Mucosa of rectum (tissue), 2 donors: ENCODE measurements at regions not wholly inside any gene's neighbourhood (a gene's known extent, or its start where the extent isn't known, plus 50 kb on each side); places are given as distances from the start of the nearest gene placed in this dataset.
"Not testable (repeated sequence)": the region's sequence is repeated elsewhere in the genome, so short reads cannot be mapped to it uniquely, and the experiment has no call there.

ENCODE experiments used
- H3K27ac ChIP-seq, 2 donors: one replicate each; pipeline ENCODE4 v1.7.0; 2013; ENCODE audit warnings: inconsistent platforms in 2 of 2, low read depth in 2 of 2, low read length in 2 of 2
- H3K27me3 ChIP-seq, 2 donors: one replicate each; pipeline ENCODE4 v1.7.0; 2013; ENCODE audit warnings: low read length in 2 of 2; ENCODE audit not compliant: control insufficient read depth in 2 of 2, insufficient read depth in 2 of 2
- H3K36me3 ChIP-seq, 2 donors: one replicate each; pipeline ENCODE4 v1.7.0; 2013; ENCODE audit warnings: low read length in 2 of 2; ENCODE audit not compliant: control insufficient read depth in 2 of 2, insufficient read depth in 2 of 2
- H3K4me1 ChIP-seq, 2 donors: one replicate each; pipeline ENCODE4 v1.7.0; 2013; ENCODE audit warnings: low read length in 2 of 2, mild to moderate bottlenecking in 1 of 2; ENCODE audit not compliant: control insufficient read depth in 2 of 2, insufficient read depth in 2 of 2
- H3K4me3 ChIP-seq, 2 donors: one replicate each; pipeline ENCODE4 v1.7.0; 2013; ENCODE audit warnings: low read length in 2 of 2
- H3K9ac ChIP-seq, 2 donors: one replicate each; pipeline ENCODE4 v1.7.0; 2013; ENCODE audit warnings: low read length in 2 of 2, low read depth in 1 of 2, mild to moderate bottlenecking in 1 of 2
- H3K9me3 ChIP-seq, 2 donors: one replicate each; pipeline ENCODE4 v1.7.0; 2013; ENCODE audit warnings: low read length in 2 of 2; ENCODE audit not compliant: control insufficient read depth in 2 of 2
- donor health status: healthy.
- donor health status: Normal muscosa, but diverticular disease.

GRCh38 chr9:75365196-75365595 is 276.9 kb downstream of the OSTF1 start:
- Histone ChIP-seq H3K27ac (no peak overlapping the region), H3K36me3 (no peaks in the 10 kb centered on the region), H3K27me3 (no peaks in the 10 kb centered on the region), H3K4me3 (no peak overlapping the region), H3K9me3 (peaks cover 0 to 3% of the 10 kb centered on the region in 2 donors), H3K9ac (no peak overlapping the region), H3K4me1 (no peaks in the 10 kb centered on the region)

- H3K27ac ChIP-seq, result no peak overlapping the region
- no peaks in the 10 kb centered on the region for H3K36me3 ChIP-seq
- no peaks in the 10 kb centered on the region for H3K27me3 ChIP-seq
- no peak overlapping the region for H3K4me3 ChIP-seq
- no peaks in the 10 kb centered on the region for H3K4me1 ChIP-seq
- no peak overlapping the region for H3K9ac ChIP-seq
- no peaks in the 10 kb centered on the region for H3K9me3 ChIP-seq
These were observed 281.7 kb downstream of the OSTF1 start for GRCh38 chr9:75369989-75370388.

GRCh38 chr9:75372499-75373268 is 284.4 kb downstream of the OSTF1 start:
- Histone ChIP-seq H3K4me3 (no peak overlapping the region), H3K9ac (no peak overlapping the region), H3K36me3 (no peaks in the 10 kb centered on the region), H3K9me3 (no peaks in the 10 kb centered on the region), H3K4me1 (no peaks in the 10 kb centered on the region), H3K27ac (no peak overlapping the region), H3K27me3 (no peaks in the 10 kb centered on the region)

- Histone ChIP-seq H3K27me3 (no peaks in the 10 kb centered on the region), H3K27ac (no peak overlapping the region), H3K36me3 (no peaks in the 10 kb centered on the region)
These were observed 288.5 kb downstream of the OSTF1 start for GRCh38 chr9:75376680-75377254.

GRCh38 chr9:75378036-75378435 is 289.7 kb downstream of the OSTF1 start:
- Histone ChIP-seq H3K9me3 (no peaks in the 10 kb centered on the region), H3K36me3 (no peaks in the 10 kb centered on the region), H3K4me1 (no peaks in the 10 kb centered on the region), H3K4me3 (no peak overlapping the region), H3K9ac (no peak overlapping the region), H3K27me3 (no peaks in the 10 kb centered on the region), H3K27ac (no peak overlapping the region)

More at GRCh38 chr9:75376680-75377254, 288.5 kb downstream of the OSTF1 start:
- Histone ChIP-seq H3K9me3 (no peaks in the 10 kb centered on the region), H3K4me3 (no peak overlapping the region), H3K9ac (no peak overlapping the region), H3K4me1 (no peaks in the 10 kb centered on the region)

GRCh38 chr9:75378926-75379325 is 290.6 kb downstream of the OSTF1 start:
- no peak overlapping the region for H3K4me3 ChIP-seq
- no peaks in the 10 kb centered on the region for H3K36me3 ChIP-seq
- H3K27me3 ChIP-seq, result no peaks in the 10 kb centered on the region
- no peaks in the 10 kb centered on the region for H3K9me3 ChIP-seq
- H3K9ac ChIP-seq, result no peak overlapping the region
- no peaks in the 10 kb centered on the region for H3K4me1 ChIP-seq
- H3K27ac ChIP-seq, result no peak overlapping the region

- no peaks in the 10 kb centered on the region for H3K27me3 ChIP-seq
- H3K9me3 ChIP-seq, result peaks cover 4 to 6% of the 10 kb centered on the region in 2 donors
- H3K27ac ChIP-seq, result no peak overlapping the region
- no peaks in the 10 kb centered on the region for H3K36me3 ChIP-seq
- no peak overlapping the region for H3K4me3 ChIP-seq
- no peaks in the 10 kb centered on the region for H3K4me1 ChIP-seq
- no peak overlapping the region for H3K9ac ChIP-seq
These were observed 293.8 kb downstream of the OSTF1 start for GRCh38 chr9:75382126-75382525.

- not testable (repeated sequence) for H3K9me3 ChIP-seq, H3K4me3 ChIP-seq, H3K4me1 ChIP-seq, H3K27me3 ChIP-seq, H3K27ac ChIP-seq, H3K36me3 ChIP-seq, H3K9ac ChIP-seq
These were observed 295.2 kb downstream of the OSTF1 start for GRCh38 chr9:75383420-75384034.

- Histone ChIP-seq H3K9ac (no peak overlapping the region), H3K9me3 (peaks cover 4 to 6% of the 10 kb centered on the region in 2 donors), H3K4me1 (no peaks in the 10 kb centered on the region), H3K27me3 (no peaks in the 10 kb centered on the region), H3K36me3 (no peaks in the 10 kb centered on the region), H3K4me3 (no peak overlapping the region), H3K27ac (no peak overlapping the region)
These were observed 296.9 kb downstream of the OSTF1 start for GRCh38 chr9:75385236-75385635.

GRCh38 chr9:75389101-75389500 is 300.8 kb downstream of the OSTF1 start:
- Histone ChIP-seq H3K4me3 (no peak overlapping the region), H3K9ac (no peak overlapping the region), H3K4me1 (no peaks in the 10 kb centered on the region), H3K9me3 (peaks cover 4 to 6% of the 10 kb centered on the region in 2 donors), H3K27me3 (no peaks in the 10 kb centered on the region), H3K27ac (no peak overlapping the region), H3K36me3 (no peaks in the 10 kb centered on the region)
